22Rv1 (cell line): ENCODE measurements at regions not wholly inside any gene's neighbourhood (a gene's known extent, or its start where the extent isn't known, plus 50 kb on each side); places are given as distances from the start of the nearest gene placed in this dataset.

Experiments
- ZFX ChIP-seq: fragments of 450-650 bp; IDR thresholded peaks from 2 replicates; pipeline ENCODE4 v1.6.1; 2017; ENCODE audit warnings: antibody characterized with exemption, borderline replicate concordance
- TF ChIP-seq, protein P1 (sequence below): fragments of 450-650 bp; IDR thresholded peaks from 2 replicates; pipeline ENCODE4 v1.5.1; 2017; ENCODE audit warnings: mild to moderate bottlenecking

- TF ChIP-seq, protein P1, sequence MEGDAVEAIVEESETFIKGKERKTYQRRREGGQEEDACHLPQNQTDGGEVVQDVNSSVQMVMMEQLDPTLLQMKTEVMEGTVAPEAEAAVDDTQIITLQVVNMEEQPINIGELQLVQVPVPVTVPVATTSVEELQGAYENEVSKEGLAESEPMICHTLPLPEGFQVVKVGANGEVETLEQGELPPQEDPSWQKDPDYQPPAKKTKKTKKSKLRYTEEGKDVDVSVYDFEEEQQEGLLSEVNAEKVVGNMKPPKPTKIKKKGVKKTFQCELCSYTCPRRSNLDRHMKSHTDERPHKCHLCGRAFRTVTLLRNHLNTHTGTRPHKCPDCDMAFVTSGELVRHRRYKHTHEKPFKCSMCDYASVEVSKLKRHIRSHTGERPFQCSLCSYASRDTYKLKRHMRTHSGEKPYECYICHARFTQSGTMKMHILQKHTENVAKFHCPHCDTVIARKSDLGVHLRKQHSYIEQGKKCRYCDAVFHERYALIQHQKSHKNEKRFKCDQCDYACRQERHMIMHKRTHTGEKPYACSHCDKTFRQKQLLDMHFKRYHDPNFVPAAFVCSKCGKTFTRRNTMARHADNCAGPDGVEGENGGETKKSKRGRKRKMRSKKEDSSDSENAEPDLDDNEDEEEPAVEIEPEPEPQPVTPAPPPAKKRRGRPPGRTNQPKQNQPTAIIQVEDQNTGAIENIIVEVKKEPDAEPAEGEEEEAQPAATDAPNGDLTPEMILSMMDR, result no peak
- TF ChIP-seq ZFX, result no peak
Observed at GRCh38 chr6:40929176-40929575, 109.8 kb downstream of the UNC5CL start.
